ENCODE measurements at regions not wholly inside any gene's neighbourhood (a gene's known extent, or its start where the extent isn't known, plus 50 kb on each side); places are given as distances from the start of the nearest gene placed in this dataset.

- no peak for TF ChIP-seq TAF1 (IDR thresholded peaks at IDR 0.05; ENCODE audit: borderline replicate concordance, insufficient read depth, low read length)
- no peak for TF ChIP-seq FOXP2 (optimal IDR thresholded peaks at IDR 0.05; ENCODE audit: borderline replicate concordance, extremely low read depth, extremely low read length, insufficient read depth)
- TF ChIP-seq, protein P1, sequence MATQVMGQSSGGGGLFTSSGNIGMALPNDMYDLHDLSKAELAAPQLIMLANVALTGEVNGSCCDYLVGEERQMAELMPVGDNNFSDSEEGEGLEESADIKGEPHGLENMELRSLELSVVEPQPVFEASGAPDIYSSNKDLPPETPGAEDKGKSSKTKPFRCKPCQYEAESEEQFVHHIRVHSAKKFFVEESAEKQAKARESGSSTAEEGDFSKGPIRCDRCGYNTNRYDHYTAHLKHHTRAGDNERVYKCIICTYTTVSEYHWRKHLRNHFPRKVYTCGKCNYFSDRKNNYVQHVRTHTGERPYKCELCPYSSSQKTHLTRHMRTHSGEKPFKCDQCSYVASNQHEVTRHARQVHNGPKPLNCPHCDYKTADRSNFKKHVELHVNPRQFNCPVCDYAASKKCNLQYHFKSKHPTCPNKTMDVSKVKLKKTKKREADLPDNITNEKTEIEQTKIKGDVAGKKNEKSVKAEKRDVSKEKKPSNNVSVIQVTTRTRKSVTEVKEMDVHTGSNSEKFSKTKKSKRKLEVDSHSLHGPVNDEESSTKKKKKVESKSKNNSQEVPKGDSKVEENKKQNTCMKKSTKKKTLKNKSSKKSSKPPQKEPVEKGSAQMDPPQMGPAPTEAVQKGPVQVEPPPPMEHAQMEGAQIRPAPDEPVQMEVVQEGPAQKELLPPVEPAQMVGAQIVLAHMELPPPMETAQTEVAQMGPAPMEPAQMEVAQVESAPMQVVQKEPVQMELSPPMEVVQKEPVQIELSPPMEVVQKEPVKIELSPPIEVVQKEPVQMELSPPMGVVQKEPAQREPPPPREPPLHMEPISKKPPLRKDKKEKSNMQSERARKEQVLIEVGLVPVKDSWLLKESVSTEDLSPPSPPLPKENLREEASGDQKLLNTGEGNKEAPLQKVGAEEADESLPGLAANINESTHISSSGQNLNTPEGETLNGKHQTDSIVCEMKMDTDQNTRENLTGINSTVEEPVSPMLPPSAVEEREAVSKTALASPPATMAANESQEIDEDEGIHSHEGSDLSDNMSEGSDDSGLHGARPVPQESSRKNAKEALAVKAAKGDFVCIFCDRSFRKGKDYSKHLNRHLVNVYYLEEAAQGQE (IDR thresholded peaks at IDR 0.05; ENCODE audit: insufficient read depth in 1 of 2, low read depth in 2 of 2, low read length in 2 of 2): no peak
Measured at GRCh38 chr18:43661570-43661969, 384.3 kb upstream of the SYT4 start.

DNA sequence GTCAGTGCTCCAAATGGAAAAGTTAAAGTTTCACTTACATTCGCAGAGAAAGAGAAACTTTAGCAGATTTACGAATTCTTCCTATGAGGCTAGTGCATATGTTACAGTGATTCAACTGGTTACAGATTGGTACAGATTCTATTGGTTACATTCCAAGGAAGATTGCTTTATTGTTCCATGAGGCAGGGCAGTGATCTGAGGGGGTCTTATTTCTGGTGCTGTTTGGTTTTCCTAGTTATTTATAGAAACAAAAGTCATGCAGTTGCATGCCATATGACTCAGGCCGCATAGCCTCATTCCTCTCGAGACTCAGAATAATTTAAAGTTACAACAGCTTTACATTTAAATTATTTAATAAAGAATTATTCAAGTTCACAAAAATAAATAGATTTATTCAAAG, 385.4 kb upstream of the SYT4 start:
- TF ChIP-seq FOXP2 (optimal IDR thresholded peaks at IDR 0.05; ENCODE audit: borderline replicate concordance, extremely low read depth, extremely low read length, insufficient read depth) (no peak), TAF1 (IDR thresholded peaks at IDR 0.05; ENCODE audit: borderline replicate concordance, insufficient read depth, low read length) (no peak), POLR2AphosphoS5 (IDR thresholded peaks at IDR 0.05; ENCODE audit: low read depth, low read length) (no peak), SIN3A (IDR thresholded peaks at IDR 0.05; ENCODE audit: borderline replicate concordance, insufficient read depth, low read length) (no peak)
- TF ChIP-seq, protein P1 (IDR thresholded peaks at IDR 0.05; ENCODE audit: insufficient read depth in 1 of 2, low read depth in 2 of 2, low read length in 2 of 2): no peak

DNA sequence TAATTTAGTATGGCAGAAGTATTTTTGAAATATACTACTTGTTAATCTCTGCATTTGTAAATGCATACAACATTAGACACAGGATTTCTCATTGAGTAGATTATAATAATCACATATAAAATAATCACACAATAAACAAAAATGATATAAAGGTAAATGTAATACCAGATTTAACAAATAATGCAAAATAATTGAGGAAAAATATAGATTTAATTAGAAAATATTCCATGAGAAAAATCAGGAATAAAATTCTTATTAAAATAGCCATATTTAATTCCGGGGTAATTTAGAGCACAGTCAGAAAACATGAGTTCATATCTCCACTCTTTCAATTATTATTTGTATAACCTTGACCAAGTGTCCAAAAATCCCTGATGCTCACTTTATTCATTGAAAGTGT, 385.9 kb upstream of the SYT4 start:
- TF ChIP-seq, protein P1 (IDR thresholded peaks at IDR 0.05; ENCODE audit: insufficient read depth in 1 of 2, low read depth in 2 of 2, low read length in 2 of 2): no peak
- TF ChIP-seq SIN3A (IDR thresholded peaks at IDR 0.05; ENCODE audit: borderline replicate concordance, insufficient read depth, low read length) (no peak), POLR2AphosphoS5 (IDR thresholded peaks at IDR 0.05; ENCODE audit: low read depth, low read length) (no peak), FOXP2 (optimal IDR thresholded peaks at IDR 0.05; ENCODE audit: borderline replicate concordance, extremely low read depth, extremely low read length, insufficient read depth) (no peak), TAF1 (IDR thresholded peaks at IDR 0.05; ENCODE audit: borderline replicate concordance, insufficient read depth, low read length) (no peak)

DNA sequence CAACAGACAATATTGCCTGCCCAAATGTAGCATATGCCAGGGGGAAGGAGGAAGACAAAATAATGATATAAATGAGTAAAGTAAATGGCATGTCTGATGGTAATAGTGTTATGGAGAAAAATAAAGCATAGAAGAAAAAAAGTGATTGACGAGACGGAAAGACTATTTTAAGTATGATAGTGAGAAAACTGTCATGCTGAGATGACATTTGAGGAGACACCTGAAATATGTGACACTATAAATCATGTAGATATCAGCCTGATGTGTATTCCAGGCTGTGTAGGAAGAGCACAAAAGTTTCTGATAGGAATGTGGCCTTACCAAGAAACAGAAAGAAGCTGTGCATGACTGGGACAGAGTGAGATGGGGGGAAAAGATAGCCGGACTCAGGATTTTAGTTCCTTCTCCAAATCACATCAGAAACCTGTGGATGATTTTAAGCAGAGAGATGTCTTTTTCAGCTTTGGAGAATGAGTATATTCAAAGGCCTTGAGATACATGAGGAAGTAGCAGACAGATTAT, 387.3 kb upstream of the SYT4 start:
- TF ChIP-seq SIN3A (IDR thresholded peaks at IDR 0.05; ENCODE audit: borderline replicate concordance, insufficient read depth, low read length): no peak
- TF ChIP-seq POLR2AphosphoS5 (IDR thresholded peaks at IDR 0.05; ENCODE audit: low read depth, low read length): no peak
- no peak for TF ChIP-seq TAF1 (IDR thresholded peaks at IDR 0.05; ENCODE audit: borderline replicate concordance, insufficient read depth, low read length)
- TF ChIP-seq FOXP2 (optimal IDR thresholded peaks at IDR 0.05; ENCODE audit: borderline replicate concordance, extremely low read depth, extremely low read length, insufficient read depth): no peak
- TF ChIP-seq, protein P1 (IDR thresholded peaks at IDR 0.05; ENCODE audit: insufficient read depth in 1 of 2, low read depth in 2 of 2, low read length in 2 of 2): no peak

Measured in PFSK-1 (cell line).